IMR-90 (cell line): ENCODE measurements at regions not wholly inside any gene's neighbourhood (a gene's known extent, or its start where the extent isn't known, plus 50 kb on each side); places are given as distances from the start of the nearest gene placed in this dataset.

Source experiments
- ATAC-seq: fragments of 200-7000 bp; cut with Tn5 transposase; 2 replicates; pipeline ENCODE4 v1.9.1; 2020; ENCODE audit warnings: low read depth, mild to moderate bottlenecking, moderate library complexity
- BruUV-seq: library from RNA; stranded (reverse); fragments of 400-500 nt; replicated peaks from 2 replicates; lab custom pipeline; 2021; lab: Mats Ljungman, UMichigan
- CTCF ChIA-PET: fragments of 300-600 bp; formaldehyde crosslinking; extraction: SDS; loops from one replicate; lab custom pipeline; 2021; ENCODE audit warnings: antibody characterized with exemption; lab: Yijun Ruan, JAX
- POLR2A ChIA-PET: fragments of 300-600 bp; sonication (Branson Sonifier 250); formaldehyde crosslinking; loops from one replicate; lab custom pipeline; 2022; ENCODE audit warnings: antibody characterized with exemption; ENCODE audit not compliant: unreplicated experiment; lab: Charles Lee
- DNase-seq: peaks from one replicate; pipeline ENCODE4 v3.0.0; 2013
- H2AFZ ChIP-seq: replicated peaks from 2 replicates; pipeline ENCODE3; 2013; ENCODE audit warnings: low read length, mild to moderate bottlenecking; ENCODE audit not compliant: poor library complexity
- H2AK5ac ChIP-seq: 2 replicates; pipeline ENCODE4 v1.6.1; 2013; ENCODE audit warnings: low read depth, low read length, inconsistent platforms
- H2AK9ac ChIP-seq: replicated peaks from 2 replicates; pipeline ENCODE3; 2013; ENCODE audit warnings: mild to moderate bottlenecking, low read depth, low read length, moderate library complexity; ENCODE audit not compliant: poor library complexity
- H2BK120ac ChIP-seq: 2 replicates; pipeline ENCODE4 v1.6.1; 2013; ENCODE audit warnings: low read depth, low read length, inconsistent platforms
- H2BK15ac ChIP-seq: 3 replicates; pipeline ENCODE4 v1.6.1; 2013; ENCODE audit warnings: low read depth, low read length, inconsistent platforms
- H2BK20ac ChIP-seq: 2 replicates; pipeline ENCODE4 v1.6.1; 2013; ENCODE audit warnings: low read depth, mild to moderate bottlenecking, inconsistent platforms, low read length, moderate library complexity
- H2BK5ac ChIP-seq: 2 replicates; pipeline ENCODE4 v1.6.1; 2013; ENCODE audit warnings: mild to moderate bottlenecking, low read depth, low read length, inconsistent platforms; ENCODE audit not compliant: poor library complexity, severe bottlenecking
- H3K14ac ChIP-seq: replicated peaks from 2 replicates; pipeline ENCODE4 v1.6.1; 2013; ENCODE audit warnings: low read depth, low read length, inconsistent platforms
- H3K18ac ChIP-seq: 2 replicates; pipeline ENCODE4 v1.6.1; 2013; ENCODE audit warnings: low read depth, low read length, control low read depth
- H3K23ac ChIP-seq: 2 replicates; pipeline ENCODE4 v1.6.1; 2013; ENCODE audit warnings: low read depth, low read length, inconsistent platforms
- H3K27ac ChIP-seq: 2 replicates; pipeline ENCODE4 v1.5.1; 2013; ENCODE audit warnings: mild to moderate bottlenecking, control low read depth, low read length; ENCODE audit not compliant: insufficient read depth
- H3K27me3 ChIP-seq: 2 replicates; pipeline ENCODE4 v1.6.1; 2013; ENCODE audit warnings: low read length; ENCODE audit not compliant: control insufficient read depth, insufficient read depth
- H3K36me3 ChIP-seq: 2 replicates; pipeline ENCODE4 v1.6.1; 2013; ENCODE audit warnings: low read length, mixed read lengths; ENCODE audit not compliant: control insufficient read depth, insufficient read depth
- H3K4ac ChIP-seq: 2 replicates; pipeline ENCODE4 v1.6.1; 2013; ENCODE audit warnings: low read depth, low read length, inconsistent platforms
- H3K4me1 ChIP-seq: 2 replicates; pipeline ENCODE4 v1.6.1; 2013; ENCODE audit warnings: low read length, mixed read lengths; ENCODE audit not compliant: control insufficient read depth, insufficient read depth
- H3K4me2 ChIP-seq: 2 replicates; pipeline ENCODE4 v1.6.1; 2013; ENCODE audit warnings: low read depth, mild to moderate bottlenecking, control low read depth, low read length, moderate library complexity
- H3K4me3 ChIP-seq: 2 replicates; pipeline ENCODE4 v1.5.1; 2013; ENCODE audit warnings: low read depth, mild to moderate bottlenecking, control low read depth, low read length, moderate library complexity; ENCODE audit not compliant: insufficient read depth
- H3K56ac ChIP-seq: 2 replicates; pipeline ENCODE4 v1.6.1; 2013; ENCODE audit warnings: low read length, inconsistent platforms; ENCODE audit not compliant: insufficient read depth; ENCODE audit errors: extremely low read depth
- H3K79me1 ChIP-seq, 2 experiments: 2 replicates each; pipeline ENCODE4 v1.6.1; 2013; ENCODE audit warnings: low read length in 2 of 2, inconsistent platforms in 1 of 2, low read depth in 1 of 2
- H3K9ac ChIP-seq: 2 replicates; pipeline ENCODE4 v1.6.1; 2013; ENCODE audit warnings: low read depth, low read length, control low read depth
- H3K9me1 ChIP-seq: 2 replicates; pipeline ENCODE4 v1.6.1; 2013; ENCODE audit warnings: low read length, inconsistent platforms; ENCODE audit not compliant: insufficient read depth
- H3K9me3 ChIP-seq: 2 replicates; pipeline ENCODE4 v1.6.1; 2013; ENCODE audit warnings: low read length; ENCODE audit not compliant: control insufficient read depth, insufficient read depth
- H4K20me1 ChIP-seq: 2 replicates; pipeline ENCODE4 v1.6.1; 2013; ENCODE audit warnings: low read length, inconsistent platforms; ENCODE audit not compliant: insufficient read depth
- H4K5ac ChIP-seq: 2 replicates; pipeline ENCODE4 v1.6.1; 2013; ENCODE audit warnings: mild to moderate bottlenecking, low read depth, low read length, control low read depth
- H4K8ac ChIP-seq, 2 experiments: 2 replicates each; pipeline ENCODE4 v1.6.1; 2013; ENCODE audit warnings: low read depth in 2 of 2, low read length in 2 of 2, control low read depth in 1 of 2, inconsistent platforms in 1 of 2
- H4K91ac ChIP-seq: 2 replicates; pipeline ENCODE4 v1.6.1; 2013; ENCODE audit warnings: low read depth, low read length, inconsistent platforms; ENCODE audit not compliant: insufficient read depth
- BHLHE40 ChIP-seq: fragments of 150-350 bp; IDR thresholded peaks from 2 replicates; pipeline ENCODE4 v1.6.1; 2016; ENCODE audit warnings: mild to moderate bottlenecking, low read depth, low read length
- CEBPB ChIP-seq: IDR thresholded peaks from 2 replicates; pipeline ENCODE4 v1.6.1; 2012; ENCODE audit warnings: low read depth, low read length, improper control_type of control experiment
- CHD1 ChIP-seq: IDR thresholded peaks from 2 replicates; pipeline ENCODE4 v1.6.1; 2012; ENCODE audit warnings: low read depth, low read length, improper control_type of control experiment
- MAFK ChIP-seq: IDR thresholded peaks from 2 replicates; pipeline ENCODE4 v1.6.1; 2012; ENCODE audit warnings: low read depth, low read length, improper control_type of control experiment
- RAD21 ChIP-seq: IDR thresholded peaks from 2 replicates; pipeline ENCODE4 v1.6.1; 2012; ENCODE audit warnings: low read length, improper control_type of control experiment
- WGBS, 2 experiments: methylation state at CpG; one replicate each; pipeline versions ENCODE4 v1.1.5 to v1.1.7; 2013; ENCODE audit warnings: missing lambda C conversion rate in 2 of 2; ENCODE audit not compliant: insufficient read length in 1 of 2; ENCODE audit errors: extremely low coverage in 2 of 2; 5-methylcytosine and 5-hydroxymethylcytosine counted together
- dilution Hi-C: fragments of 300-500 bp; cut with HindIII; formaldehyde crosslinking; loops from one replicate; pipeline ENCODE4 v1.14.3; 2018; ENCODE audit warnings: low sequenced_read_pairs; ENCODE audit not compliant: unreplicated experiment
- in situ Hi-C: fragments of 300-500 bp; cut with MboI; formaldehyde crosslinking; loops from 3 replicates; pipeline ENCODE4 v1.14.3; 2019; ENCODE audit warnings: low sequenced_read_pairs, inconsistent platforms, mixed read lengths
- intact Hi-C: fragments of 100-400 bp; cut with micrococcal nuclease; formaldehyde crosslinking; loops from 2 replicates; pipeline ENCODE4 v1.10.0; 2022

GRCh38 chr13:30088312-30088855, 219.0 kb downstream of the KATNAL1 start:
- Histone ChIP-seq H4K5ac (no peak overlapping the region), H2BK5ac (no peak overlapping the region), H3K18ac (no peak overlapping the region), H3K14ac (no peak overlapping the region), H3K4me1 (no peaks in the 10 kb centered on the region), H3K27me3 (peaks cover 14% of the 10 kb centered on the region), H3K4me2 (no peak overlapping the region), H4K8ac (no peak overlapping the region), H3K56ac (no peak overlapping the region), H3K9me1 (no peaks in the 10 kb centered on the region; the same call in 1 of the 2 replicates), H3K4ac (no peak overlapping the region), H2AK5ac (no peak overlapping the region), H3K23ac (no peak overlapping the region), H2BK20ac (no peak overlapping the region), H3K4me3 (no peak overlapping the region), H2BK15ac (no peak overlapping the region), H4K20me1 (no peaks in the 10 kb centered on the region), H4K91ac (no peak overlapping the region), H2AFZ (no peak overlapping the region), H2AK9ac (no peak overlapping the region), H3K27ac (no peak overlapping the region), H2BK120ac (no peak overlapping the region), H3K36me3 (no peaks in the 10 kb centered on the region), H3K9ac (no peak overlapping the region), H3K9me3 (peaks cover 1% of the 10 kb centered on the region), H3K79me1 (no peaks in the 10 kb centered on the region)
- WGBS, 2 experiments, result no CpG with 5 or more reads among the region's 5 CpGs
- in situ Hi-C loops (no loop called here), dilution Hi-C loops (no loop called here), intact Hi-C loops (no loop called here)
- DNase-seq (peak; percentile 7), ATAC-seq (no peak)
- TF ChIP-seq MAFK, result no peak
- TF ChIP-seq BHLHE40, result no peak
- TF ChIP-seq CHD1, result no peak
- TF ChIP-seq CEBPB, result no peak
- no peak for TF ChIP-seq RAD21
- POLR2A ChIA-PET, result no interaction called here
- no TSS peak for BruUV-seq
- CTCF ChIA-PET, result no interaction called here
